ENCODE measurements at regions not wholly inside any gene's neighbourhood (a gene's known extent, or its start where the extent isn't known, plus 50 kb on each side); places are given as distances from the start of the nearest gene placed in this dataset.
A peak's percentile ranks its signal among the peaks of the same experiment; 100 is the strongest.

GRCh38 chr1:185574139-185574875 is 159.9 kb upstream of the HMCN1 start:
- DNase-seq, result no peak

- DNase-seq, result no peak
These were observed 160.5 kb upstream of the HMCN1 start for GRCh38 chr1:185573677-185574076.

- no peak for DNase-seq
These were observed 161.0 kb upstream of the HMCN1 start for GRCh38 chr1:185573162-185573561.

- DNase-seq, result no peak
These were observed 163.2 kb upstream of the HMCN1 start for GRCh38 chr1:185570962-185571361.

- DNase-seq, result no peak
These were observed 165.8 kb upstream of the HMCN1 start for GRCh38 chr1:185568155-185569123.

GRCh38 chr1:185567440-185567839 is 166.8 kb upstream of the HMCN1 start:
- no peak for DNase-seq

- peak; percentile 26 for DNase-seq
These were observed 167.2 kb upstream of the HMCN1 start for GRCh38 chr1:185566995-185567394.

GRCh38 chr1:185565302-185565701 is 168.9 kb upstream of the HMCN1 start:
- DNase-seq, result no peak

GRCh38 chr1:185564816-185565215 is 169.4 kb upstream of the HMCN1 start:
- no peak for DNase-seq

- DNase-seq, result no peak
These were observed 171.5 kb upstream of the HMCN1 start for GRCh38 chr1:185562461-185563359.

GRCh38 chr1:185561629-185562028 is 172.6 kb upstream of the HMCN1 start:
- no peak for DNase-seq

GRCh38 chr1:185560760-185561159 is 173.4 kb upstream of the HMCN1 start:
- no peak for DNase-seq

GRCh38 chr1:185559684-185560331 is 174.4 kb upstream of the HMCN1 start:
- peak; percentile 29 for DNase-seq

- DNase-seq, result no peak
These were observed 175.0 kb upstream of the HMCN1 start for GRCh38 chr1:185559151-185559550.

- no peak for DNase-seq
These were observed 177.6 kb upstream of the HMCN1 start for GRCh38 chr1:185556561-185556960.

- no peak for DNase-seq
These were observed 178.4 kb upstream of the HMCN1 start for GRCh38 chr1:185555743-185556142.

GRCh38 chr1:185551008-185551407 is 183.2 kb upstream of the HMCN1 start:
- DNase-seq, result no peak

- no peak for DNase-seq
These were observed 184.3 kb upstream of the HMCN1 start for GRCh38 chr1:185549906-185550305.

- no peak for DNase-seq
These were observed 188.2 kb upstream of the HMCN1 start for GRCh38 chr1:185546029-185546428.

GRCh38 chr1:185541871-185542301 is 192.3 kb upstream of the HMCN1 start:
- no peak for DNase-seq

- no peak for DNase-seq
These were observed 193.9 kb upstream of the HMCN1 start for GRCh38 chr1:185540295-185540694.

- no peak for DNase-seq
These were observed 194.8 kb upstream of the HMCN1 start for GRCh38 chr1:185539277-185539943.

Data from RPMI8226 (cell line).